ENCODE measurements at regions not wholly inside any gene's neighbourhood (a gene's known extent, or its start where the extent isn't known, plus 50 kb on each side); places are given as distances from the start of the nearest gene placed in this dataset.

DNA sequence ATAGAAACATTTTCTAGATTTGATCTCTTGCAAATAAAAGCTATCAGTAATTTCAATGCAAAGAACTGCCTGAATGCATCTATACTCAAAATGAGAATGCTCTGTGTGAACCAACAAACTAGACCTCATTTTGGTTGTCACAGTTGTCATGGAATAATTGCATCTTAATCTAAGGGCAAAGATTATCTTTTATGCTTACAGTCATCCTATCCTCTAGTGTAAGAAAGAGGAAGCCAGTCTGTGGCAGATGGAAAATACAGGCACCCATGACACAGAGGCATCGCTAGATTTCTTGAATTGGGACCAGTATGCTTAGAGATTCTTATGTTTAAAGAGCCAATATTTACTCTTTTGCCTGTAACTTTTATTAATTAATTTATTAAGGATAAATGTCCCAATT, 95.0 kb downstream of the MACIR start:
- DNase-seq (ENCODE audit: low read depth, low spot score) = no peak
- intact Hi-C loops (cut with micrococcal nuclease; ENCODE audit: unreplicated experiment) = no loop called here
- Histone ChIP-seq H3K27me3 (ENCODE audit: control insufficient read depth, insufficient read depth, low read length) (no peaks in the 10 kb centered on the region), H3K27ac (ENCODE audit: low read length) (no peak overlapping the region), H3K4me1 (ENCODE audit: control insufficient read depth, insufficient read depth, low read length) (no peaks in the 10 kb centered on the region), H3K36me3 (ENCODE audit: control insufficient read depth, insufficient read depth, low read length) (no peaks in the 10 kb centered on the region), H3K4me3 (ENCODE audit: low read depth in 2 of 2, low read length in 2 of 2) (no peak overlapping the region), H3K9me3 (ENCODE audit: control insufficient read depth, insufficient read depth, low read depth, low read length) (no peaks in the 10 kb centered on the region)
- ATAC-seq = no peak
- no TSS peak for BruUV-seq (replicated peaks)
- TF ChIP-seq REST (IDR thresholded peaks at IDR 0.05; ENCODE audit: insufficient read depth in 1 of 2, low read depth in 2 of 2, low read length in 1 of 2) (no peak), SIN3A (IDR thresholded peaks at IDR 0.05; ENCODE audit: borderline replicate concordance, insufficient read depth, low read depth, low read length) (no peak), TCF7L2 (IDR thresholded peaks at IDR 0.05; ENCODE audit: low read depth, low read length) (no peak), POLR2AphosphoS5 (IDR thresholded peaks at IDR 0.05; ENCODE audit: low read depth, low read length) (no peak), CTCF (IDR thresholded peaks at IDR 0.05) (no peak)
- in situ Hi-C loops (cut with HindIII; ENCODE audit: low pct_unique_long_range_greater_than_20kb, low sequenced_read_pairs) = no loop called here
- ChIA-PET CTCF (no interaction called here), POLR2A (no interaction called here)

GRCh38 chr5:103347716-103348423, 89.3 kb downstream of the MACIR start:
- Histone ChIP-seq H3K4me1 (ENCODE audit: control insufficient read depth, insufficient read depth, low read length) (no peaks in the 10 kb centered on the region), H3K27ac (ENCODE audit: low read length) (no peak overlapping the region), H3K36me3 (ENCODE audit: control insufficient read depth, insufficient read depth, low read length) (no peaks in the 10 kb centered on the region), H3K27me3 (ENCODE audit: control insufficient read depth, insufficient read depth, low read length) (no peaks in the 10 kb centered on the region), H3K4me3 (ENCODE audit: low read depth in 2 of 2, low read length in 2 of 2) (no peak overlapping the region), H3K9me3 (ENCODE audit: control insufficient read depth, insufficient read depth, low read depth, low read length) (no peaks in the 10 kb centered on the region)
- no peak for DNase-seq (ENCODE audit: low read depth, low spot score)
- no peak for TF ChIP-seq POLR2AphosphoS5 (IDR thresholded peaks at IDR 0.05; ENCODE audit: low read depth, low read length)
- no peak for TF ChIP-seq TCF7L2 (IDR thresholded peaks at IDR 0.05; ENCODE audit: low read depth, low read length)
- TF ChIP-seq CTCF (IDR thresholded peaks at IDR 0.05) = no peak
- no peak for TF ChIP-seq SIN3A (IDR thresholded peaks at IDR 0.05; ENCODE audit: borderline replicate concordance, insufficient read depth, low read depth, low read length)
- TF ChIP-seq REST (IDR thresholded peaks at IDR 0.05; ENCODE audit: insufficient read depth in 1 of 2, low read depth in 2 of 2, low read length in 1 of 2) = no peak
- POLR2A ChIA-PET = no interaction called here
- ATAC-seq = no peak
- in situ Hi-C loops (cut with HindIII; ENCODE audit: low pct_unique_long_range_greater_than_20kb, low sequenced_read_pairs) = no loop called here
- no TSS peak for BruUV-seq (replicated peaks)
- intact Hi-C loops (cut with micrococcal nuclease; ENCODE audit: unreplicated experiment) = no loop called here
- CTCF ChIA-PET = interaction anchor here (0.6 kb wide), 1 partner anchor 90 kb away, joined by 7 read pairs; the partner anchor contains the start of gene MACIR

Measured in Panc1 (cell line).